ENCODE measurements at regions not wholly inside any gene's neighbourhood (a gene's known extent, or its start where the extent isn't known, plus 50 kb on each side); places are given as distances from the start of the nearest gene placed in this dataset.
"Not testable (repeated sequence)": the region's sequence is repeated elsewhere in the genome, so short reads cannot be mapped to it uniquely, and the experiment has no call there.

GRCh38 chrX:110964786-110965185, 131.2 kb upstream of the PAK3 start:
- peak; percentile 75 for DNase-seq (ENCODE audit: low spot score)

- no peak for DNase-seq (ENCODE audit: low spot score)
Observed at GRCh38 chrX:110962451-110962850, 133.5 kb upstream of the PAK3 start.

- no peak for DNase-seq (ENCODE audit: low spot score)
Observed at GRCh38 chrX:110955706-110956105, 140.3 kb upstream of the PAK3 start.

- no peak for DNase-seq (ENCODE audit: low spot score)
Observed at GRCh38 chrX:110954428-110955100, 141.4 kb upstream of the PAK3 start.

GRCh38 chrX:110951472-110952269, 144.3 kb upstream of the PAK3 start:
- no peak for DNase-seq (ENCODE audit: low spot score)

GRCh38 chrX:110944751-110945675, 149.4 kb upstream of the CHRDL1 start:
- peak; percentile 67 for DNase-seq (ENCODE audit: low spot score)

GRCh38 chrX:110944311-110944750, 148.7 kb upstream of the CHRDL1 start:
- DNase-seq (ENCODE audit: low spot score): peak; percentile 75

- no peak for DNase-seq (ENCODE audit: low spot score)
Observed at GRCh38 chrX:110941906-110942305, 146.3 kb upstream of the CHRDL1 start.

- DNase-seq (ENCODE audit: low spot score): no peak
Observed at GRCh38 chrX:110938977-110939732, 143.5 kb upstream of the CHRDL1 start.

GRCh38 chrX:110924871-110925270, 129.3 kb upstream of the CHRDL1 start:
- DNase-seq (ENCODE audit: low spot score): no peak

- DNase-seq (ENCODE audit: low spot score): no peak
Observed at GRCh38 chrX:110920991-110921390, 125.4 kb upstream of the CHRDL1 start.

- DNase-seq (ENCODE audit: low spot score): no peak
Observed at GRCh38 chrX:110915570-110915969, 120.0 kb upstream of the CHRDL1 start.

- DNase-seq (ENCODE audit: low spot score): no peak
Observed at GRCh38 chrX:110915111-110915510, 119.5 kb upstream of the CHRDL1 start.

GRCh38 chrX:110914281-110914680, 118.7 kb upstream of the CHRDL1 start:
- no peak for DNase-seq (ENCODE audit: low spot score)

GRCh38 chrX:110904747-110905146, 109.1 kb upstream of the CHRDL1 start:
- not testable (repeated sequence) for DNase-seq (ENCODE audit: low spot score)

- no peak for DNase-seq (ENCODE audit: low spot score)
Observed at GRCh38 chrX:110881971-110882370, 86.4 kb upstream of the CHRDL1 start.

GRCh38 chrX:110877326-110877725, 81.7 kb upstream of the CHRDL1 start:
- no peak for DNase-seq (ENCODE audit: low spot score)

GRCh38 chrX:110871839-110872238, 76.2 kb upstream of the CHRDL1 start:
- no peak for DNase-seq (ENCODE audit: low spot score)

- no peak for DNase-seq (ENCODE audit: low spot score)
Observed at GRCh38 chrX:110866421-110866820, 70.8 kb upstream of the CHRDL1 start.

GRCh38 chrX:110863883-110864282, 68.3 kb upstream of the CHRDL1 start:
- no peak for DNase-seq (ENCODE audit: low spot score)

- no peak for DNase-seq (ENCODE audit: low spot score)
Observed at GRCh38 chrX:110858565-110858964, 62.9 kb upstream of the CHRDL1 start.

GRCh38 chrX:110853610-110854009, 58.0 kb upstream of the CHRDL1 start:
- DNase-seq (ENCODE audit: low spot score): peak; percentile 57
